ENCODE measurements at regions not wholly inside any gene's neighbourhood (a gene's known extent, or its start where the extent isn't known, plus 50 kb on each side); places are given as distances from the start of the nearest gene placed in this dataset.
"Not testable (repeated sequence)": the region's sequence is repeated elsewhere in the genome, so short reads cannot be mapped to it uniquely, and the experiment has no call there.

DNA sequence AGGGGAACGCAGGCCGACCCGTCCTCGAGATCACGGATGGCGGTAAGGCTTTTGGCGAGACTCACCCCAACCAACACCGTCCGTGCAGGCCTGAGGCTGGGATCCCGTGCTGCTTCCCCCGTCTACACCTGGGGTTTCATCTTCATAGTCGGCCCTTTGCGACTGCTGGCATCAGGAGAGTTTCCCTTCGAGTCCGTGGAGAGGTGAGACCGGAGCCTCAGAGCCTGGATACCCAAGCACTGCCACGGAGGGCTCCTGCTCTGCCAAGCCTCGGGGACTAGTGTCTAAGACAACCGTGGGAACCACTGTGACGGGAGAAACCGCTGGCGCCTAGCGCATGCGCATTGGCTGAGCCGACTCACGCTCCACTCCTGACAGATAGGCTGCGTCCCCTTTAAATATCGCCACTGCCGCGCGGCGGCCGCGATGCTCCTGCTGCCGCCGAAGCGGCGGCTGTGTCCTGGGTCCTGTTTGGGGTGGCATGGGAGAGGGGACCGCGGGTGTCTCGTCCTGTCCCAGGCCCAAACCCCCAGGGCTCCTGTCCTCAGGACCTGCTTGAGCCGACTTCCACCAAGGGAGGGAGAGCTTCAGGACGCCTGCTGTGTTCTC lies 706.1 kb upstream of the TPTE start:
- TF ChIP-seq HMGXB4 (CRISPR knock-in tag; IDR thresholded peaks at IDR 0.05; ENCODE audit: borderline replicate concordance); CHD4 (IDR thresholded peaks at IDR 0.05; ENCODE audit: borderline replicate concordance); POLR2A (IDR thresholded peaks at IDR 0.05; ENCODE audit: low read length); HDAC2 (IDR thresholded peaks at IDR 0.05); REST (IDR thresholded peaks at IDR 0.05): not testable (repeated sequence)
- TF ChIP-seq, protein P1, sequence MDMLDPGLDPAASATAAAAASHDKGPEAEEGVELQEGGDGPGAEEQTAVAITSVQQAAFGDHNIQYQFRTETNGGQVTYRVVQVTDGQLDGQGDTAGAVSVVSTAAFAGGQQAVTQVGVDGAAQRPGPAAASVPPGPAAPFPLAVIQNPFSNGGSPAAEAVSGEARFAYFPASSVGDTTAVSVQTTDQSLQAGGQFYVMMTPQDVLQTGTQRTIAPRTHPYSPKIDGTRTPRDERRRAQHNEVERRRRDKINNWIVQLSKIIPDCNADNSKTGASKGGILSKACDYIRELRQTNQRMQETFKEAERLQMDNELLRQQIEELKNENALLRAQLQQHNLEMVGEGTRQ (IDR thresholded peaks at IDR 0.05): not testable (repeated sequence)
